ENCODE measurements at regions not wholly inside any gene's neighbourhood (a gene's known extent, or its start where the extent isn't known, plus 50 kb on each side); places are given as distances from the start of the nearest gene placed in this dataset.

GRCh38 chr13:27372896-27373295 lies 51.5 kb upstream of the GTF3A start:
- TF ChIP-seq CTCF (conservative IDR thresholded peaks at IDR 0.05 in 1 of 2, IDR thresholded peaks at IDR 0.05 in 1 of 2; ENCODE audit: extremely low read depth in 1 of 2, insufficient read depth in 1 of 2, low read depth in 1 of 2, low read length in 2 of 2) (no peak), EZH2 (IDR thresholded peaks at IDR 0.05; ENCODE audit: borderline replicate concordance, low read length) (no peak)
